Mesenteric fat pad (tissue), 1 donor: ENCODE measurements at regions not wholly inside any gene's neighbourhood (a gene's known extent, or its start where the extent isn't known, plus 50 kb on each side); places are given as distances from the start of the nearest gene placed in this dataset.
"Not testable (repeated sequence)": the region's sequence is repeated elsewhere in the genome, so short reads cannot be mapped to it uniquely, and the experiment has no call there.

Experiments
- DNase-seq: peaks from one replicate; pipeline ENCODE4 v3.0.0-alpha.2; 2020; ENCODE audit warnings: low spot score
- donor health status: DM: yes; HTN: yes; CAD: no.

GRCh38 chr1:25134307-25134706 lies 98.0 kb downstream of the SYF2 start:
- no peak for DNase-seq

GRCh38 chr1:25131794-25132193 lies 100.5 kb downstream of the SYF2 start:
- no peak for DNase-seq

- DNase-seq = no peak
These were observed 101.4 kb downstream of the SYF2 start for GRCh38 chr1:25130895-25131294.

- no peak for DNase-seq
These were observed 102.9 kb downstream of the SYF2 start for GRCh38 chr1:25129380-25129779.

- DNase-seq = no peak
These were observed 104.1 kb downstream of the SYF2 start for GRCh38 chr1:25128121-25128621.

GRCh38 chr1:25126562-25126961 lies 105.7 kb downstream of the SYF2 start:
- DNase-seq = no peak

- DNase-seq = no peak
These were observed 108.8 kb downstream of the SYF2 start for GRCh38 chr1:25123551-25123950.

- no peak for DNase-seq
These were observed 109.6 kb downstream of the SYF2 start for GRCh38 chr1:25122747-25123146.

GRCh38 chr1:25120281-25120680 lies 112.0 kb downstream of the SYF2 start:
- no peak for DNase-seq

GRCh38 chr1:25118546-25118945 lies 113.8 kb downstream of the SYF2 start:
- DNase-seq = no peak

GRCh38 chr1:25117233-25117823 lies 115.0 kb downstream of the SYF2 start:
- no peak for DNase-seq

- DNase-seq = no peak
These were observed 115.5 kb downstream of the SYF2 start for GRCh38 chr1:25116832-25117231.

- DNase-seq = not testable (repeated sequence)
These were observed 116.2 kb downstream of the SYF2 start for GRCh38 chr1:25116117-25116516.

- no peak for DNase-seq
These were observed 118.6 kb downstream of the SYF2 start for GRCh38 chr1:25113731-25114130.

- DNase-seq = no peak
These were observed 119.2 kb downstream of the SYF2 start for GRCh38 chr1:25113086-25113485.

- DNase-seq = no peak
These were observed 119.9 kb downstream of the SYF2 start for GRCh38 chr1:25112400-25112799.

GRCh38 chr1:25111706-25112105 lies 120.6 kb downstream of the SYF2 start:
- DNase-seq = no peak

GRCh38 chr1:25110485-25110884 lies 121.8 kb downstream of the SYF2 start:
- no peak for DNase-seq

- DNase-seq = no peak
These were observed 122.3 kb downstream of the SYF2 start for GRCh38 chr1:25110036-25110435.

- DNase-seq = no peak
These were observed 122.8 kb downstream of the SYF2 start for GRCh38 chr1:25109531-25109951.

- DNase-seq = no peak
These were observed 124.7 kb downstream of the SYF2 start for GRCh38 chr1:25107643-25108010.

- no peak for DNase-seq
These were observed 125.2 kb downstream of the SYF2 start for GRCh38 chr1:25106976-25107642.

- DNase-seq = no peak
These were observed 126.0 kb downstream of the SYF2 start for GRCh38 chr1:25106352-25106751.
